Activated CD4-positive, alpha-beta T cell treated with anti-CD3 and anti-CD28 coated beads, Interleukin-2, Interleukin-6, amounts not matched to agents 100 ng/mL and 50 ng/mL, durations not matched to agents 16 hours and 8 hours (primary cell): ENCODE measurements at regions not wholly inside any gene's neighbourhood (a gene's known extent, or its start where the extent isn't known, plus 50 kb on each side); places are given as distances from the start of the nearest gene placed in this dataset.

Experiments used
- DNase-seq: peaks from one replicate; pipeline ENCODE4 v3.0.0-alpha.2; 2020

DNA sequence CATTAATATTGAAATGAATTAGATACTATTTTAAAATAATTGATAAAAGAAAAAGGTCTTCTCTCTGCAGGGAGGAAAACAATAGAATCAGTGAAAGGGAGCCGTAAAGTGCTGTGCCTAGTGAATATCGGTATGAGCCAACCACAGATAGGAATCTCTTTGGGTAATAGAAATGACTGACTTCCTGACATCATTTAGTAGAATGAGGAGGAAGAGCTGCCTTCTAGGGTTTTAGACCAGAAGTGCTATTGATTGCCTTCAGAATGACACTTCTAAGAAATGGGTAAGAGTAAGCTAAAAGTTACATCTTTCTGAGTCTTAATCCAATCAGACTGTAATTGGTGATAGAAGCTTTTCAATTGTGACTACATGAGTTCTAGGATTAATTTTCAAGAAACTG lies 134.0 kb upstream of the MAP9 start:
- peak; percentile 24 for DNase-seq

DNA sequence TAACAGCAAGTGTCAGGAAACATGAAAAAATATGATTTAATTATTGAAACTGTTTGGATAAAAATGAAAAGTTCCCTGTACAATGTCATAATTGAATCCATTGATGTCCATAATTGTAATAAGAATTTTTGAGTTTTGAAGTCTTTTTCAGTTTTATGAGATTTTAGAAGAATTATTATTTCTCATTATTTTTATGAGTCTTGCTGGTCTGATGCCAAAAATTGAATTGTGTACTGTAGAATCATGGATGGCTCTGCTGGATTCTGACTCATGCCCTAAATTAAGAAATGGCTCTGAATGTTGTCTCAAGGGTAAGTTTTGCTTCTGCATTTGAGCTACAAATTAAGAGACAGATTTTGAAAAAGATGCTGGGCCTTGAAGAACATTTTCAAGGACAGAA lies 132.8 kb upstream of the MAP9 start:
- DNase-seq, result no peak

- no peak for DNase-seq
Observed at GRCh38 chr4:155506745-155507144, 130.0 kb upstream of the MAP9 start.

DNA sequence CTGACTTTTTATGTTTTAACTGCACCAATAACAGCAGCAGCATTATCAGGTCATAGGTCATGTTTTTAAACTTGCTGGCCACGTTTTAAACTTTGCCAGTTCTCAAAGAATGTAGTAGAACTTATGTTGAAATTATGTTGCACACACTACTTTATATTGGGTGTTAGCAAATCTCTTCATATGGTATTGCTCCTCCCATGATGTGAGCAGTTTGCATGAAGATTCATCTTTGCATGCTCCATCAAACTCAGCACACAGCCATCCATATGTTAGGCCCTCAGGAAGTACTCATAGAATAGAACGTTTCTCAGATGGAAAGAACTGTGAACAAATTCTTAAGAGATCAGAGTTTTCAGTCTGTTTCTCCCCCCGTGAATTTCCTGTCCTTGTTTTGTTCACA lies 128.6 kb upstream of the MAP9 start:
- DNase-seq, result no peak

DNA sequence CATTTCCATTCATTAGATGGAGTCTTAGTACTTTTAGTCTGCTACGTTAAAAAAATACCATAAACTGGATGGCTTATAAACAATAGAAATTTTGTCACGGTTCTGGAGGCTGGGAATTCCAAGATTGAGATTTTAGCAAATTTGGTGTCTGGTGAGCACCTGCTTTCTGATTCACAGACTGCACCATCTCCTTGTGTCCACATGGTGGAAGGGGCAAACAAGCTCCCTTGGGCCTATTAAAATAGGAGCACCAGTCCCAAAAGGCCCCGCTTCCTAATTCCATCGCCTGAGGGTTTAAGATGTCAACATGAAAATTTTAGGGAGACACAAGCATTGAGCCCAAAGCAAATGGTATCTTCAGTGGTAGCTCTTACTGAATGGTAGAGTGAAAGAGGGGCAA lies 120.5 kb upstream of the MAP9 start:
- no peak for DNase-seq

- no peak for DNase-seq
Observed at GRCh38 chr4:155496294-155496626, 119.5 kb upstream of the MAP9 start.

GRCh38 chr4:155495572-155496293 lies 119.0 kb upstream of the MAP9 start:
- DNase-seq, result no peak

- DNase-seq, result no peak
Observed at GRCh38 chr4:155494037-155494718, 117.4 kb upstream of the MAP9 start.

- no peak for DNase-seq
Observed at GRCh38 chr4:155491336-155492120, 114.8 kb upstream of the MAP9 start.

DNA sequence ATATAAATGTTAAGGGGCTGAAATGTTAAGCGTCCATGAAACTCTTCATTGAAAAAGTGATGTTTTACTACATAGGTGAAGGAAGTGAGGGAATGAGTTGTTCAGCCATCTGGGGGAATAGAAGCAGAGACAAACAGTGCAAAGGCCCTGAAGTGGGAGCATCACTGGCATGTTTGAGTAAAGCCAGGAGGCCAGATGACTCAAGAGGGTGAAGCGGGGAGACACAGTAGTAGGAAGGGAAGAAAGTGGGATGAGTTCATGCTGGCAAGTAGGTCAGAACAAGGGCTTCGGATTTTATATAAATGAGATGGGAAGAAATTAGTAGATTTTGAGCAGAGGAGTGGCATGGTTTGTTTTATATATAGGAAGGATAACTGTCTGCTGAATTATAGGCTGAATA lies 112.5 kb upstream of the MAP9 start:
- DNase-seq, result no peak

DNA sequence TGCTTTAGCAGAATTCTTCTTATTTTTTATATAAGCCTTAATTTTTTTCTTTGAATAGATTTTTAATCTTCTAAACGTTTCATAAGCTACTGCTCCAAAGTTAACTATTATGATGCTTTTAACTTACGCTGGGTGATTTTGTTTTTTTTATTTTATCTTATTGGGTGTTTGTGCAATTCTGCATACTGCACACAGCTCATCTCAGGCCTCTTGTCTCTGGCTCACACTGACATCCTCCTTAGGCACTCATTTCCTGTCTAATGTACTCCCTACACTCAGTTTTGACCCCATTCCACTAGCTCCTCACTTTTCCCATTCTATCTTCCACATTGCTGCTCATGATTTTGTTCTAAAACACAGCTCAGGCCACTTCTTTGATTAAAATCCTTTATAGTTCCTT lies 111.9 kb upstream of the MAP9 start:
- DNase-seq, result no peak

DNA sequence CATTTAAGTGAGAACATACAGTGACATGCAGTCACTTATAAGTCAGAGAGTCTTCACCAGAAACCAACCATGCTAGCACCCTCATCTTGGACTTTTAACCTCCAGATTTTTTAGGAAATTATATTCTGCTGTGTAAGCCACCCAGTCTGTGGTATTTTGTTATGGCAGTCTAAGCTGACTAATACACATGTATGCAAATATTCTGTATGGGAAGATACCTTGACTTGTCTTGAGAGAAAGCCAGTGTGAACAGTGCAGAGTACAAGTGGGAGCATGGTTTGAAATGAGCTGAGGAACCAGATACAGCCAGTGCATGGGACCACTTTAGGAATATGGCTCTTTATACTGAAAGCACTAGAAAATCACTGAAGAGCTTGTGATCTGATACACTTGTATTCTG lies 110.4 kb upstream of the MAP9 start:
- DNase-seq, result no peak

DNA sequence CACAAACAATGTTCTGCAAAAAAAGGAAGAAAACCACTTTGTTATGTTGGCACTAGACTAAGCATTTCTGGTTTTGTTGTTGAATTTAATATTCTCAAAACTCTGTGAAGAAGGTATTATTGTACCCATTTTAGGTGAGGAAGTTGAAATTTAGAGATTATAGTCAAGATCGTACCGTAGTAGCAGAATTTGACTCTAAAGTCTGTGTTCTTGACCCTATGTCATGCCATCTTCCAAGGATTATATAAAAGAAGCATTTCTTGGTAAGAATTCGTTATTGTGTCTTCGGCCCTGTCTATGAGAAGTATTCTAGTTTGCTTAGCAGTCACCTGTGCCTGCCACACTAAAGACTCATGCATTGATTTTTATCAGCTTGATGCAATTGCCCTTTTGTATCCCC lies 104.4 kb upstream of the MAP9 start:
- DNase-seq, result no peak

- no peak for DNase-seq
Observed at GRCh38 chr4:155479835-155480234, 103.1 kb upstream of the MAP9 start.

DNA sequence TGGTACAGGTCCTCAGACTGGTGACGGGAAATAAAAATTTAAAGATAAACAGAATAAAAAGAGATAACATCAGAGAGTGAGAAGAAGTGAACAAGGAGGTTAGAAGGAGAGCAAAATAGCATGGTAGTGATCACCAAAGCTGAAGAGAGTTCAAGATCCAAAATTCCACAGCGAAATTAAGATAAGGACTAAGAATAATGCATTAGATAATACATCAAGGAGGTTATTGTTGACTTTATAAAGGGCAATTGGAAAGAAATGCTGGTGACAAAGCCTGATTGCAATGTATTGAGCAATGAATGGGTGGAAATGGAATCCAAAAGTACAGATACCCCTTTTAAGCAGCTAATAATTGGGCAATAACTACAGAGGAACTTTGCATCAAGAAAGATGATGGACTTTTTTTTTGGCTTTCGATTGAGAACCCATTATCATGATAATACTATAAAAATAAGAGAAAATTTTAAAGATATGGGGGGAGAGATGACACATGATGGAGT lies 101.6 kb upstream of the MAP9 start:
- DNase-seq, result no peak

DNA sequence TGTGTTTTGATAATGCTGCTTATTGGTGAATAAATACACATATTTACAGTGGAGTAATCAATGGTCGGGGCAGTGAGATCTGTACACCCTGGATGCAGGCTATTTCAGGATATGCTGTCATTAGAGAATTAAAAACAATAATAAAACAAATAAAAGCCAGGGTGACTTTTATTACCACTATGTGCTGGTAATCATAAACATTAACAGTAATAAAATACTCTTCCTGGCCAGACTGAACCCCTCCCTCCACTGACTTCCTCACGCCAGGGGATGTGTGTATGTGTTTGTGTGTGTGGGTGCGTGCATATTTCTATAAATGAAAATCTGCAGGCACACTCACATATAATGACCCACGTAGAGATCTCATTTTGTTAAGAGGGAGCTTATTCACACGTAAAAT lies 98.0 kb upstream of the MAP9 start:
- no peak for DNase-seq

GRCh38 chr4:155473420-155474095 lies 96.8 kb upstream of the MAP9 start:
- DNase-seq, result no peak

GRCh38 chr4:155468282-155468681 lies 91.5 kb upstream of the MAP9 start:
- DNase-seq, result no peak

- no peak for DNase-seq
Observed at GRCh38 chr4:155450676-155451075, 73.9 kb upstream of the MAP9 start.

- no peak for DNase-seq
Observed at GRCh38 chr4:155445306-155445705, 68.5 kb upstream of the MAP9 start.

- no peak for DNase-seq
Observed at GRCh38 chr4:155444721-155445120, 68.0 kb upstream of the MAP9 start.

GRCh38 chr4:155442267-155443105 lies 65.7 kb upstream of the MAP9 start:
- DNase-seq, result peak; percentile 66
